NCI-H524 treated with DMSO at 0.1 percent for 48 hours (cell line): ENCODE measurements at regions not wholly inside any gene's neighbourhood (a gene's known extent, or its start where the extent isn't known, plus 50 kb on each side); places are given as distances from the start of the nearest gene placed in this dataset.
"Not testable (repeated sequence)": the region's sequence is repeated elsewhere in the genome, so short reads cannot be mapped to it uniquely, and the experiment has no call there.

Experiments
- DNase-seq: peaks from one replicate; lab custom pipeline; 2025; lab: John Stamatoyannopoulos, UW

DNA sequence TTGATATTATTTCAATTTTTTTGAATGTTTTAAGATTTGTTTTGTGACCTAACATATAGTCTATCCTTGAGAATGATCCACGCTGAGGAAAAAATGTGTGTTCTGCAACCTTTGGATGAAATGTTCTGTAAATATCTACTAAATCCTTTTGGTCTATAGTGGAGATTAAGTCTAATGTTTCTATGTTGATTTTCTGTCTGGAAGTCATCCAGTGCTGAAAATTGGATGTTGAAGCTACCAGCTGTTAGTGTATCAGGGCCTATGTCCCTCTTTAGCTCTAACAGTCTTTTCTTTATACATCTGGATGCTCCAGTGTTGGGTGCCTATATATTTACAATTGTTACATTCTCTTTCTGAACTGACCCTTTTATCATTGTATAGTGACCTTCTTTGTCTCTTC is 422.3 kb downstream of the TMEM232 start:
- DNase-seq = no peak

DNA sequence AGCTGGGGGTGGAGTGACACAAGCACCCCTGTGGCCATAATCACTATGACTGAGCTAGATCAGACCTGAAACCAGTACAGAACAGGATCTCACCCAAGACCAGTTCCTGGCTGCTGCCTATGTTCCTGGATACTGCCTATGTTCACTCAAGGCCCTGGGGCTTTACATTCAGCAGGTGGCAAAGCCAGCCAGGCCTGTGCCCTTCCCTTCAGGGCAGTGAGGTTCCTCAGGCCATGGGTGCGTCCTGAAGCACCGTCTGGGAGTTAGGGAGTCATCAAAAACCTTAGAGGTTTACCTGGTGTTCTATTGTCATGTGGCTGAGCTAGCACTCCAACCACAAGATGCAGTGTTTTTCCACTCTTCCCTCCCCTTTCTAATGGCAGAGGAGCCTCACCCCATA is 419.8 kb downstream of the TMEM232 start:
- DNase-seq = no peak

DNA sequence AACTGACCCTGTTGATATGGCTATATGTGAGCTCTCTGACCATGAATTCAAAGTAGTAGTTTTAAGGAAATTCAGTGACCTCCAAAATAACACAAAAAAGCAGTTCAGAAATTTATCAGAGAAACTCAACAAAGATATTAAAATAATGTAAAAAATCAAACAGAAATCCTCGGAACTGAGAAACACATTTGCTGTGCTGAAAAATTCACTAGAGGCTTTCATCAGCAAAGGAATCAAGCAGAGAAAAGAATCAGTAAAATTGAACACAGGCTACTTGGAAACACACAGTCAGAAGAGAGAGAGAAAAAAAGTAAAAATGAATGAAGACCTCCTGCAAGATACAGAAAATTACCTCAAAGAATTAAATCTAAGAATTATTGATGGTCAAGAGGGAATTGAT is 417.2 kb downstream of the TMEM232 start:
- DNase-seq = no peak

DNA sequence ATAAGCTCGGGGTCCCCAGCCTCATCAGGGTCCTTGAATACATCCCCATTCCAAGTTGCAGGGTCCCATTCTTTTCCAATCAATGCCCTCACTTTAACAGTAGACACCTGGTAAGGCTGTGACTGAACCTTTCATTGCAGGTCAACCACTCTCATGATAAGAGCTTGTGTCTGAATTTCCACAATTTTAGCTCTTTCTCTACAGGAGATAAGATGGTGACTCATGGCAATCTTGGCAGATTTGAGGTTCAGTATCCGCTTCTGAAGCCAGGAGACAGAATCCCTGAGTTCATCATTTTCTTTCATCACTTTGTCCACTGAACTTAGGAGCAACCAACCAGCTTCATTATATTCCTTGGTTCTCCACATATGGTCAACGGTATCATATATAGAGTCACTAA is 409.9 kb downstream of the TMEM232 start:
- not testable (repeated sequence) for DNase-seq

GRCh38 chr5:110321117-110321516 is 405.4 kb downstream of the TMEM232 start:
- DNase-seq = no peak

GRCh38 chr5:110323357-110323756 is 403.1 kb downstream of the TMEM232 start:
- no peak for DNase-seq

GRCh38 chr5:110323832-110324231 is 402.6 kb downstream of the TMEM232 start:
- no peak for DNase-seq

GRCh38 chr5:110324876-110325275 is 401.6 kb downstream of the TMEM232 start:
- no peak for DNase-seq

GRCh38 chr5:110329955-110330525 is 396.4 kb downstream of the TMEM232 start:
- DNase-seq = no peak

DNA sequence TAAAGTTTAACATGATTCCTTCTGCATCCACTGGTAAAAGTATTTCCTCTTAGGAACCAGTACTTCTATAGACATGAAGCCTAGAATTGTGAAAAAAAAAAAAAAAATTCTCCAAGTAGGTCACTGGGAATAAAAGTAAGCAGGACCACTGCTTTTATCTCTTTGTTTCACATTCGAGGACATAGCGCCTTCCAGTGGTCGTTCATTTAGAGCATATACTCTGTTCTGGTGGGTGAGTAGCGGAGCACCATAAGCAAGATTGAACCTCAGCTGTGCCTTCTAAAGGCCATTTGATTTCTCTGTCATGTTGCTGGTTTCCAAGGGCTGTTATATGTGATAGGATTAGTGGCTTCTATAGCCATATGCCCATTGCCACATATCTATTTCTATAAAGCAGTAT is 393.1 kb downstream of the TMEM232 start:
- DNase-seq = peak; percentile 30

GRCh38 chr5:110335361-110336066 is 391.0 kb downstream of the TMEM232 start:
- DNase-seq = no peak

DNA sequence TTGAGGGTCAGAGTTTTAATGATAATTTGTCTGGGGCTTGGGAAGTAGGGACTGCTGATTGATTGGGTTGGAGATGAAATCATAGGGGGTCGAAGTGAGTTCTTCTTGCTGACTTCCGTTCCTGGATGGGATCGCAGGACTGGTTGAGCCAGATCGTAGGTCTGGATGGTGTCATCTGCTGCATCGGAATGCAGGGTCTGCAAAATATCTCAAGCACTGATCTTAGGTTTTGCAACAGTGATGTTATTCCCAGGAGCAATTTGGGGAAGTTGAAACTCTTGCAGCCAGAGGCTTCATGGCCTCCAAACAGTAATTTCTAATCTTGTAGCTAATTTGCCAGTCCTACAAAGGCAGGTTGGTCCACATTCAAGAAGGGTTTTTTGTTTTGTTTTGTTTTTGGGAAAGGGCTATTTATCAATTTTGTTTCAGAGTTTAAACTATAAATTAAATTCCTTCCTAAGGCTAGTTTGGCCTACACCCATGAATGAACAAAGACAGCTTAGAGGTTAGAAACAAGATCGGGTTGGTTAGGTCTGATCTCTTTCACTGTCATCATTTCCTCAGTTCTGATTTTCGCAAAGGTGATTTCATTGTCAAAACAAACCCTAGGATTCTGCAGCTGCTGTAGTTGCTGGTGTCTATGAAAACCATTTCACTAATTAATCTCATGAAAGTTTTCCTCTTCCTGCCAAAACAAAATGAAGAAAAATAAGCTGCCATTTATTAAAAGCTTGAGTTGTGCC is 388.0 kb downstream of the TMEM232 start:
- DNase-seq = no peak

- DNase-seq = no peak
Measured at GRCh38 chr5:110339399-110339798, 387.1 kb downstream of the TMEM232 start.

DNA sequence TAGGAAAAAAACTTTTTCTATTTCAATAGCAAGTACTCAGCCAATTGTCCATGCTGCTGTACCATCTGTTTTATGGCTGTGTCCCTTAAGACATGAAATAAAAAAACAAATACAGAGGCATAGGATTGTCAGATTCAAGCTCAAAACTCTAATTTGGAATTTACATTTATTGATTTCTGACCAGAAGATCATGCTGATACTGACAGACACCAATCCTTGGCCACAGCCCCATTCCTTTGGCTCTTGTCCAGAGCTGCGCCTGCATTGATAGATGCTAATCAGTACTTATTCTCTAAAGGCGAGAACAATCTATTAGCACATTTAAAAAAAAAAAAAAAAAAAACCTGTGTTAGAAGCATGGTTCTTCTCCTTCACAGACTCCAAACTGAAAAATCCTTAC is 384.6 kb downstream of the TMEM232 start:
- DNase-seq = no peak

GRCh38 chr5:110342683-110343082 is 383.8 kb downstream of the TMEM232 start:
- no peak for DNase-seq

DNA sequence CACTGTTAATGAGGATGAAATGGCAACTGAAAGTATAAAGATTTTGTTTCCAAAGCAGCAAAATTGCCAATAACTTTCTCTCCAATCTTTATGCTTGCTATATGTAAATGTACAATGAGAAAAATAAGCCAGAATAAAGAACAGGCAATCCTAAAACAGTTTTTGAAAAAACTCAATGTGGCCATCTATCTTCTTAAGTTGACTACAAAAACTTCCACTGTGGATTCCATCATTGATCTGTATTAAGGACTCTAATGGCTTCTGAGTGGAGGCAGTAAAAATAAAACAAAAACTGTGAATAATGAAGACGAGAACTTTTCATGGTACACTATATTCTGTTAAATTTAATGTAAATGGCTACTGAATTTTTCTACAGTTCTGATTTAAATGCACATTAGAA is 382.9 kb downstream of the TMEM232 start:
- DNase-seq = no peak

DNA sequence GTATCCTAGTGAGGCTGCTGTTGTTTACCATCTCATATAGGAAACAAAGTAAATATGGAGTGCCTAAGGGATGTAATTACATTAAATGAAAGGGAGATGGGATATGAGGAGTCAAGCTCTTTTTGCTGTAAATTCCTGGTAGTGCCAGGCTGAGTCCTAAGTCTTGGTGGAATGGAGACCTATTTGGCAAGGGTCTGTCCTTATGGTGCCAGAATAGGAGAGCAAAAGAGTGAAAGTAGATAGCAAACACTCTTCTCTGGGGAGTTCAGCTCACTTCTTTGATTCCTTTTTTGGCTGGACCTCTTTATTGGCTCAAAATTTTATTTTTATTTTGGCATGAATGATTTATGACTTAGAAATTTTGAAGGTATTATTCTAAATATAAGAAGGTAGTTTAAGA is 380.8 kb downstream of the TMEM232 start:
- no peak for DNase-seq

GRCh38 chr5:110346893-110347358 is 379.5 kb downstream of the TMEM232 start:
- no peak for DNase-seq

DNA sequence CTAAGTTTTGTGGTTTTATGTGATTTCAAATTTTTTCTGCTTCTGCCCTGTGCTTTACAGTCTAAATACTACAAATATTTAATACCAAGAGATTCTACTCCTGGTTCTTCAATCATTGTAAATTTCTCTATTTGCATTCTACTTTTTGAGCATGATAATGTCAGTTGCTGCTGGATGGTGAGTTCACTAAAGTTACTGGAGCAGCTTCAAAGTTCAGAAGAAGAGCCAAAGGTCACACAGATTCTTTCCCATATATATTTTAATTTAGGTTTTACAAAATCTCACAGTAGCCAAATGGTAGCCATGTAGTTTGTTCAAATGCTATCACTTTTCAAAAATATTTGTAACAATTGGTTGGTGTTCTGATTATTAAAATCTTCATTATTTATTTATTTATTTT is 378.7 kb downstream of the TMEM232 start:
- DNase-seq = no peak

DNA sequence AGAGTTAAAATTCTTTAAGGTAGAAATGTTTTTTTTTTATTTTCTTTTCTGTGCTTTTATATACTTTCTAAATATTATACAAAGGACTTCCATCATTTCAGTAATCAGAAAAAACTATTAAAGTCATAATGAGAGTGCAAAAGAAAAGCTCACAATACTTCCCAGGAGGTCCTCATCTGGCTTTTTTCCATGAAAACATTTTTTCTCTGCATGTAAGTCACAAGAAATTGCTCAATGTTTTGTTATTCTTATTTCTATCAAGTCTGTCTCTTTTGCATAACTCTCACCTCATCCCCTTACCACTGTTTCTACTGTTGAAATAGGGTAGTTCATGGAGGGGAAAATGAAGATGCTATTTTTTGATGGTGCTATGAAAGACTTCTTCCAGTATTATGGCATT is 375.0 kb downstream of the TMEM232 start:
- no peak for DNase-seq

DNA sequence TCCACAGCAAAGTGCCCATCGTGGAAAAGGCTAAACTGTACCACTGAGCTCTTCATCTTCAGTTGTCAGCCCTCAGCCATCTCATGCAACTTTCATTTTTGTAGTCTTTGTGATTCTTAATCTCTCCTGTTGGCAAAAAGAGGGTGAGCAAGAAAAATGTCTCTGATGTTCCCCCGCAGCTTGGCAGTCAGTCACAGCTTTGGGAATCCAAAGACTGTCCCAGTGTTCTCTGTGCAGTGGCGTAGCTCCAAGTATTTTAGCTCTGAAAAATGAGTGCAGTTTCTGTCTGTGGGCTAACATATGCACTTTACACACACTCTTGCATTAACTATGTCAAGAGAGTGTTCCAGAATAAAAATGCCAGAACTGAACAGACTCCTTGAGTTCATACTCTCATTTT is 372.2 kb downstream of the TMEM232 start:
- no peak for DNase-seq

DNA sequence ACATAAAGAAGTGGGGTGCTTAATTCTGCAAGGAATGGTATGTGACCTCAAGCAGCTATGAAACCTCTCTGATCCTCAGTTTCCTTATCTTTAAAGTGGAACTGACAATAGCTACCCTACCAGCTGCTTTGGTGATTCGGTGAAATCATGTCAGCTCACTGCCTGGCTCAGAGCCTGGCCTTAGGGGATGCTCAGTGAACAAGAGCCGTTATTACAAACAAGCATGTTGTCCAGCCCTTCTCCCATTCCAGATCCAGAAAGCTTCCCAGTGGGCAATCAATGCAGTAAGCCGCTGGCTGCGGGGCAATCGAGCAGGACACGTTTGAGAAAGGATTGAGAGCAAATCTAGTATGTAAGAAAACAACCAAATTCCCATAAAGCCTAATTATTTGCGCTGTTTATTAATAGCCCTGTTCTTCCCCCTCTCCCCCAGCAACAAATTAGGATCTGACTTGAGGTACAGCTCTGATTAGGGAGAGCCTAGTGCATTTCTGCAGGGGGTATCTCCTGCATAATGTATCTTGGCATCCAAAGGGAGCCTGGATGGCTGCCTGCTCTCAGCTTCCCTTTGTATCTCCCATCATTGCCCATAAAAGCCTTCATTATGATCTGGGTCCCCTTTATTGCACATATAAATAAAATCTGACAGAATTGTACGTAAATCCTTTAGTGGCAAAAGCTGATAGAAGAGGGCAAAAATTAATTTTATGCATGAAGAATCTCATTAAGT is 371.4 kb downstream of the TMEM232 start:
- DNase-seq = no peak

GRCh38 chr5:110356677-110357076 is 369.8 kb downstream of the TMEM232 start:
- DNase-seq = no peak
